ENCODE measurements at regions not wholly inside any gene's neighbourhood (a gene's known extent, or its start where the extent isn't known, plus 50 kb on each side); places are given as distances from the start of the nearest gene placed in this dataset.

GRCh38 chr12:132414634-132415326 lies 75.2 kb upstream of the FBRSL1 start:
- ATAC-seq (ENCODE audit: low read depth): peak; percentile 100
- Histone ChIP-seq H2BK15ac (ENCODE audit: low read depth, low read length) (no peak overlapping the region), H2AK9ac (replicated peaks; ENCODE audit: low read depth, low read length, poor library complexity) (no peak overlapping the region), H3K9me1 (ENCODE audit: insufficient read depth, low read length) (no peaks in the 10 kb centered on the region), H3K4ac (ENCODE audit: low read depth, low read length) (no peak overlapping the region), H3K27me3 (ENCODE audit: control insufficient read depth, insufficient read depth, low read length) (peaks cover 12% of the 10 kb centered on the region), H4K5ac (ENCODE audit: low read depth, low read length) (no peak overlapping the region), H3K4me1 (ENCODE audit: control insufficient read depth, insufficient read depth, low read length) (no peaks in the 10 kb centered on the region), H3K9me3 (ENCODE audit: control insufficient read depth, insufficient read depth, low read length) (no peaks in the 10 kb centered on the region), H3K4me3 (ENCODE audit: insufficient read depth, low read depth, low read length) (no peak overlapping the region), H3K23ac (ENCODE audit: low read depth, low read length) (no peak overlapping the region), H4K91ac (ENCODE audit: insufficient read depth, low read depth, low read length) (no peak overlapping the region), H3K27ac (ENCODE audit: insufficient read depth, low read length) (no peak overlapping the region), H3K18ac (ENCODE audit: low read depth, low read length) (no peak overlapping the region), H2AFZ (replicated peaks; ENCODE audit: low read length, poor library complexity) (peak overlapping the region; percentile 87), H2BK5ac (ENCODE audit: low read depth, low read length, poor library complexity, severe bottlenecking) (no peak overlapping the region), H3K9ac (ENCODE audit: low read depth, low read length) (no peak overlapping the region), H2AK5ac (ENCODE audit: low read depth, low read length) (no peak overlapping the region), H2BK120ac (ENCODE audit: low read depth, low read length) (no peak overlapping the region), H3K14ac (replicated peaks; ENCODE audit: low read depth, low read length) (no peak overlapping the region), H2BK20ac (ENCODE audit: low read depth, low read length) (no peak overlapping the region), H4K8ac (ENCODE audit: low read depth in 2 of 2, low read length in 2 of 2) (no peak overlapping the region), H3K56ac (ENCODE audit: extremely low read depth, insufficient read depth, low read length) (no peak overlapping the region), H3K4me2 (ENCODE audit: low read depth, low read length) (no peak overlapping the region), H4K20me1 (ENCODE audit: insufficient read depth, low read length) (no peaks in the 10 kb centered on the region), H3K36me3 (ENCODE audit: control insufficient read depth, insufficient read depth, low read length) (no peaks in the 10 kb centered on the region), H3K79me1 (ENCODE audit: low read depth in 1 of 2, low read length in 2 of 2) (no peaks in the 10 kb centered on the region)
- no TSS peak for BruUV-seq (replicated peaks)
- POLR2A ChIA-PET (ENCODE audit: unreplicated experiment): no interaction called here
- DNase-seq: peak; percentile 59
- in situ Hi-C loops (cut with MboI; ENCODE audit: low sequenced_read_pairs): loop anchor here (5.0 kb wide), 2 partner anchors 203 to 262 kb away; partner anchors contain the start of gene P2RX2
- WGBS, 2 experiments (ENCODE audit: extremely low coverage in 2 of 2, insufficient read length in 1 of 2): 18% methylated on average over 13 of the region's 30 CpGs; no CpG with 5 or more reads in 1 of the 2 experiments
- dilution Hi-C loops (cut with HindIII; ENCODE audit: low sequenced_read_pairs, unreplicated experiment): no loop called here
- no peak for TF ChIP-seq MXI1 (IDR thresholded peaks at IDR 0.05; ENCODE audit: borderline replicate concordance, low read depth, low read length)
- peak; percentile 90 for TF ChIP-seq SMC3 (IDR thresholded peaks at IDR 0.05; ENCODE audit: low read depth, low read length)
- TF ChIP-seq CEBPB (IDR thresholded peaks at IDR 0.05; ENCODE audit: low read depth, low read length): no peak
- no peak for TF ChIP-seq NFE2L2 (IDR thresholded peaks at IDR 0.05; ENCODE audit: low read depth, low read length)
- TF ChIP-seq ELK1 (IDR thresholded peaks at IDR 0.05; ENCODE audit: borderline replicate concordance, low read depth, low read length): no peak
- TF ChIP-seq RAD21 (IDR thresholded peaks at IDR 0.05; ENCODE audit: low read length): peak; percentile 98
- TF ChIP-seq MAZ (IDR thresholded peaks at IDR 0.05; ENCODE audit: borderline replicate concordance, low read depth, low read length): no peak; the same call in 1 of the 2 replicates
- TF ChIP-seq POLR2A (IDR thresholded peaks at IDR 0.05; ENCODE audit: low read depth, low read length): peak; percentile 44; the same call in 1 of the 2 replicates
- no peak for TF ChIP-seq RCOR1 (IDR thresholded peaks at IDR 0.05; ENCODE audit: insufficient replicate concordance, low read length)
- TF ChIP-seq FOS (IDR thresholded peaks at IDR 0.05; ENCODE audit: low read depth, low read length): no peak
- TF ChIP-seq USF2 (IDR thresholded peaks at IDR 0.05; ENCODE audit: low read depth, low read length): no peak
- peak; percentile 95 for TF ChIP-seq CTCF (conservative IDR thresholded peaks at IDR 0.05; ENCODE audit: low read depth, low read length)
- TF ChIP-seq BHLHE40 (IDR thresholded peaks at IDR 0.05; ENCODE audit: low read depth, low read length): no peak
- no peak for TF ChIP-seq CHD1 (IDR thresholded peaks at IDR 0.05; ENCODE audit: low read depth, low read length)
- CTCF ChIA-PET: interaction anchor here (0.6 to 1.9 kb wide), 8 partner anchors 11 to 298 kb away, joined by 3 to 5 read pairs (median 4); no protein-coding TSS in a partner anchor
- intact Hi-C loops (cut with micrococcal nuclease): loop anchor here (1.0 to 2.0 kb wide), 5 partner anchors 109 to 260 kb away; no protein-coding TSS in a partner anchor

All from IMR-90 (cell line).